Ascending aorta (tissue), 2 donors: ENCODE measurements at regions not wholly inside any gene's neighbourhood (a gene's known extent, or its start where the extent isn't known, plus 50 kb on each side); places are given as distances from the start of the nearest gene placed in this dataset.

ENCODE experiments used
- DNase-seq, 2 donors: peaks; one replicate each; pipeline ENCODE4 v3.0.0-alpha.2; 2019; ENCODE audit warnings: low spot score in 2 of 2
- H3K27ac ChIP-seq, 2 donors: fragments of 200-600 bp; sonication (generic); one replicate each; pipeline ENCODE4 v1.5.1; 2016 to 2017; ENCODE audit warnings: mild to moderate bottlenecking in 1 of 2
- H3K27me3 ChIP-seq: fragments of 200-600 bp; sonication (generic); one replicate; pipeline ENCODE4 v1.5.1; 2017
- H3K36me3 ChIP-seq, 2 donors: fragments of 200-600 bp; sonication (generic); one replicate each; pipeline ENCODE4 v1.5.1; 2016
- H3K4me1 ChIP-seq, 2 donors: fragments of 200-600 bp; sonication (generic); one replicate each; pipeline ENCODE4 v1.5.1; 2016 to 2017; ENCODE audit warnings: mild to moderate bottlenecking in 1 of 2
- H3K4me3 ChIP-seq, 2 donors: fragments of 200-600 bp; sonication (generic); one replicate each; pipeline ENCODE4 v1.5.1; 2016 to 2017; ENCODE audit warnings: mild to moderate bottlenecking in 1 of 2
- H3K9me3 ChIP-seq, 2 donors: fragments of 200-600 bp; sonication (generic); one replicate each; pipeline ENCODE4 v1.5.1; 2016
- CTCF ChIP-seq, 3 experiments: fragments of 200-600 bp in 2 of 3; fragments of 450-650 bp in 1 of 3; sonication (generic) in 2 of 3; IDR thresholded peaks; one replicate each; pipeline ENCODE4 v1.5.1; 2016 to 2019; ENCODE audit warnings: antibody characterized with exemption in 3 of 3, mild to moderate bottlenecking in 1 of 3, moderate library complexity in 1 of 3
- intact Hi-C: fragments of 100-400 bp; cut with DNase I; formaldehyde crosslinking; loops from one replicate; pipeline ENCODE4 v1.15.1; 2023

GRCh38 chr5:98103807-98104206, 669.7 kb upstream of the RGMB start:
- H3K9me3 ChIP-seq = no peaks in the 10 kb centered on the region
- intact Hi-C loops = no loop called here
- no peak overlapping the region for H3K4me3 ChIP-seq
- no peaks in the 10 kb centered on the region for H3K27me3 ChIP-seq
- no peaks in the 10 kb centered on the region for H3K4me1 ChIP-seq
- H3K36me3 ChIP-seq = no peaks in the 10 kb centered on the region
- no peak for TF ChIP-seq CTCF (IDR thresholded peaks at IDR 0.05)
- no peak overlapping the region for H3K27ac ChIP-seq
- no peak for DNase-seq

- intact Hi-C loops = no loop called here
- no peak for TF ChIP-seq CTCF (IDR thresholded peaks at IDR 0.05)
- H3K27me3 ChIP-seq = no peaks in the 10 kb centered on the region
- no peak overlapping the region for H3K4me3 ChIP-seq
- no peak for DNase-seq
- H3K4me1 ChIP-seq = no peaks in the 10 kb centered on the region
- no peaks in the 10 kb centered on the region for H3K9me3 ChIP-seq
- H3K27ac ChIP-seq = no peak overlapping the region
- no peaks in the 10 kb centered on the region for H3K36me3 ChIP-seq
Observed at GRCh38 chr5:98104454-98105188, 668.8 kb upstream of the RGMB start.

- TF ChIP-seq CTCF (IDR thresholded peaks at IDR 0.05) = no peak
- intact Hi-C loops = no loop called here
- no peak for DNase-seq
- H3K27ac ChIP-seq = no peak overlapping the region
- H3K36me3 ChIP-seq = no peaks in the 10 kb centered on the region
- no peaks in the 10 kb centered on the region for H3K4me1 ChIP-seq
- no peaks in the 10 kb centered on the region for H3K27me3 ChIP-seq
- no peaks in the 10 kb centered on the region for H3K9me3 ChIP-seq
- no peak overlapping the region for H3K4me3 ChIP-seq
Observed at GRCh38 chr5:98105681-98106080, 667.8 kb upstream of the RGMB start.

- intact Hi-C loops = no loop called here
- TF ChIP-seq CTCF (IDR thresholded peaks at IDR 0.05) = no peak
- no peaks in the 10 kb centered on the region for H3K36me3 ChIP-seq
- H3K4me1 ChIP-seq = no peaks in the 10 kb centered on the region
- no peak overlapping the region for H3K27ac ChIP-seq
- no peak for DNase-seq
- H3K27me3 ChIP-seq = no peaks in the 10 kb centered on the region
- no peaks in the 10 kb centered on the region for H3K9me3 ChIP-seq
- H3K4me3 ChIP-seq = no peak overlapping the region
Observed at GRCh38 chr5:98106116-98107031, 667.1 kb upstream of the RGMB start.

GRCh38 chr5:98108497-98108896, 665.0 kb upstream of the RGMB start:
- Histone ChIP-seq H3K27me3 (no peaks in the 10 kb centered on the region), H3K4me1 (no peaks in the 10 kb centered on the region), H3K36me3 (no peaks in the 10 kb centered on the region), H3K4me3 (no peak overlapping the region), H3K9me3 (no peaks in the 10 kb centered on the region), H3K27ac (no peak overlapping the region)
- no peak for DNase-seq
- TF ChIP-seq CTCF (IDR thresholded peaks at IDR 0.05) = no peak
- intact Hi-C loops = no loop called here
